ENCODE measurements at regions not wholly inside any gene's neighbourhood (a gene's known extent, or its start where the extent isn't known, plus 50 kb on each side); places are given as distances from the start of the nearest gene placed in this dataset.

DNA sequence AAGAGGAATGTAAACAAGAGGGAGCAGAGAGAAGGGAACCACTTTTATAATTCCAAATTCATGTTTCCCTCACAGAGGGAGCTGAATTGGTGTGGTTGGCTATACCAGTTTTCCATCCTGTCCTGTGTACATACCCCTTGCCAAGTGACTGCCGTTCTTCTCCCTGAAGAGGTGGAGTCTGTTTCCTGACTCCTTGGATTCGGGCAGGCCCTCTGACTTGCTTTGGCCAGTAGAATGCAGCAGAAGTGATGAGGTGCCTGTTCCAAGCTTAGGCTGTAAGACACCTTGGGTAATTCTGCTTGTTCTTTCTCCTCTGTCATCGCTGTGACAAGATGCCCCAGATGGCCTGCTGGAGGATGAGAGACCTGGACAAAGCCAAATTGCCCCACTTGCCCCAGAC lies 124.7 kb downstream of the UCHL1 start:
- H2AFZ ChIP-seq (ENCODE audit: low read depth, low read length, severe bottlenecking): no peak overlapping the region
- no peak overlapping the region for H3K27ac ChIP-seq (ENCODE audit: low read depth, low read length)
- H3K36me3 ChIP-seq (ENCODE audit: low read length): no peaks in the 10 kb centered on the region
- no peak overlapping the region for H3K4me3 ChIP-seq (ENCODE audit: insufficient read depth, low read length, poor library complexity, severe bottlenecking)
- H3F3A ChIP-seq (ENCODE audit: insufficient read depth): no peaks in the 10 kb centered on the region
- H3K79me2 ChIP-seq (ENCODE audit: insufficient read depth, low read length): no peaks in the 10 kb centered on the region
- H3K9me3 ChIP-seq (ENCODE audit: insufficient read depth, low read length): no peaks in the 10 kb centered on the region
- no peaks in the 10 kb centered on the region for H4K20me1 ChIP-seq (ENCODE audit: low read depth, low read length)
- TF ChIP-seq EZH2phosphoT487 (conservative IDR thresholded peaks at IDR 0.05; ENCODE audit: low read length): no peak
- TF ChIP-seq, protein P1, sequence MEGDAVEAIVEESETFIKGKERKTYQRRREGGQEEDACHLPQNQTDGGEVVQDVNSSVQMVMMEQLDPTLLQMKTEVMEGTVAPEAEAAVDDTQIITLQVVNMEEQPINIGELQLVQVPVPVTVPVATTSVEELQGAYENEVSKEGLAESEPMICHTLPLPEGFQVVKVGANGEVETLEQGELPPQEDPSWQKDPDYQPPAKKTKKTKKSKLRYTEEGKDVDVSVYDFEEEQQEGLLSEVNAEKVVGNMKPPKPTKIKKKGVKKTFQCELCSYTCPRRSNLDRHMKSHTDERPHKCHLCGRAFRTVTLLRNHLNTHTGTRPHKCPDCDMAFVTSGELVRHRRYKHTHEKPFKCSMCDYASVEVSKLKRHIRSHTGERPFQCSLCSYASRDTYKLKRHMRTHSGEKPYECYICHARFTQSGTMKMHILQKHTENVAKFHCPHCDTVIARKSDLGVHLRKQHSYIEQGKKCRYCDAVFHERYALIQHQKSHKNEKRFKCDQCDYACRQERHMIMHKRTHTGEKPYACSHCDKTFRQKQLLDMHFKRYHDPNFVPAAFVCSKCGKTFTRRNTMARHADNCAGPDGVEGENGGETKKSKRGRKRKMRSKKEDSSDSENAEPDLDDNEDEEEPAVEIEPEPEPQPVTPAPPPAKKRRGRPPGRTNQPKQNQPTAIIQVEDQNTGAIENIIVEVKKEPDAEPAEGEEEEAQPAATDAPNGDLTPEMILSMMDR (IDR thresholded peaks at IDR 0.05; ENCODE audit: insufficient read depth, low read length, poor library complexity, severe bottlenecking): no peak
- H3K9ac ChIP-seq (ENCODE audit: low read length): no peak overlapping the region
- H3K4me2 ChIP-seq (ENCODE audit: low read depth, low read length, poor library complexity, severe bottlenecking): no peak overlapping the region
- H3K9me2 ChIP-seq (replicated peaks; ENCODE audit: insufficient read depth, low read length): no peaks in the 10 kb centered on the region
- H3K27me3 ChIP-seq (ENCODE audit: low read length): no peaks in the 10 kb centered on the region

DNA sequence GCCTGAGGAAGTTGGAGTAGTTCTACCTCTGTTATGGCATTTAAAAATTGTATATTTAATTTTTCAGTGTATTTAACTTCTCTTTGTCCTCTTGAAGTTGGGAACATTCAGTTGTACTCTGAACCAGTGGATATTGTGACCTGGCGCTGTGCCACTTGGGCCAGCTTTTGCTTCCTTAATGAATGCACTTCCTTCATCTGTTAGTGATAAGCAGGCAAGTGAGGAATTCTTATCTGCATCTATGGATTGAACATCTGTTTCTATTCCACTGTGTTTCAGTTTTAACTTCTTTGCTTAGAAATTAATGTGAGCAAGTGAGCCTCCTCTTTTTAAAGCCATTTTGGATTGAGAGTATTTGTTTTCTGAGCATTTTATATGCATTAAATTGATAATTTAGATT lies 128.3 kb downstream of the UCHL1 start:
- TF ChIP-seq, protein P1 (IDR thresholded peaks at IDR 0.05; ENCODE audit: insufficient read depth, low read length, poor library complexity, severe bottlenecking): no peak
- TF ChIP-seq EZH2phosphoT487 (conservative IDR thresholded peaks at IDR 0.05; ENCODE audit: low read length): no peak
- Histone ChIP-seq H3K36me3 (ENCODE audit: low read length) (no peaks in the 10 kb centered on the region), H3K27ac (ENCODE audit: low read depth, low read length) (no peak overlapping the region), H2AFZ (ENCODE audit: low read depth, low read length, severe bottlenecking) (no peak overlapping the region), H4K20me1 (ENCODE audit: low read depth, low read length) (no peaks in the 10 kb centered on the region), H3K4me2 (ENCODE audit: low read depth, low read length, poor library complexity, severe bottlenecking) (no peak overlapping the region), H3K27me3 (ENCODE audit: low read length) (no peaks in the 10 kb centered on the region), H3K9me2 (replicated peaks; ENCODE audit: insufficient read depth, low read length) (no peaks in the 10 kb centered on the region), H3K9ac (ENCODE audit: low read length) (no peak overlapping the region), H3K9me3 (ENCODE audit: insufficient read depth, low read length) (no peaks in the 10 kb centered on the region), H3K4me3 (ENCODE audit: insufficient read depth, low read length, poor library complexity, severe bottlenecking) (no peak overlapping the region), H3F3A (ENCODE audit: insufficient read depth) (no peaks in the 10 kb centered on the region), H3K79me2 (ENCODE audit: insufficient read depth, low read length) (no peaks in the 10 kb centered on the region)

DNA sequence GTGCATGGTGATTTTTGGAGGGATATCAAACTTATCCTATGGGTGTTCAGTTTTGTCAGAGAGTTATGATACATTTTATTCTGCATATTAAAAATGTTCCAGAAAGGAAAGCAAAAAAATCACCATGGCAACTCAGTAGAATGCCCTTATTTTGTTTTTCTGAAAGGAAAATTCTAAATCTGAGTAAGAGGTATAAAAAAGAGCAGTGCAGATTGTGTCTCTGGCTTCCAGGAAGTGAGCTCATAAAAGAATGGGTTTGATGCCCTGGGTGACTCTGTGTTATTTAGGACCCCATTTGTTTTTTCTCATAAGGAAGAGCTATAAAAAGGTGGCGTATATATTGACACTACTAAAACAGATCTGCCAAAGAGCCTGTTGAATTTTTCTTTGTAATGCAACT lies 128.8 kb downstream of the UCHL1 start:
- Histone ChIP-seq H4K20me1 (ENCODE audit: low read depth, low read length) (no peaks in the 10 kb centered on the region), H3K27me3 (ENCODE audit: low read length) (no peaks in the 10 kb centered on the region), H3K4me3 (ENCODE audit: insufficient read depth, low read length, poor library complexity, severe bottlenecking) (no peak overlapping the region), H3K9me2 (replicated peaks; ENCODE audit: insufficient read depth, low read length) (no peaks in the 10 kb centered on the region), H2AFZ (ENCODE audit: low read depth, low read length, severe bottlenecking) (no peak overlapping the region), H3K4me2 (ENCODE audit: low read depth, low read length, poor library complexity, severe bottlenecking) (no peak overlapping the region), H3K36me3 (ENCODE audit: low read length) (no peaks in the 10 kb centered on the region), H3K79me2 (ENCODE audit: insufficient read depth, low read length) (no peaks in the 10 kb centered on the region), H3K9ac (ENCODE audit: low read length) (no peak overlapping the region), H3K9me3 (ENCODE audit: insufficient read depth, low read length) (no peaks in the 10 kb centered on the region), H3K27ac (ENCODE audit: low read depth, low read length) (no peak overlapping the region), H3F3A (ENCODE audit: insufficient read depth) (no peaks in the 10 kb centered on the region)
- no peak for TF ChIP-seq EZH2phosphoT487 (conservative IDR thresholded peaks at IDR 0.05; ENCODE audit: low read length)
- TF ChIP-seq, protein P1 (IDR thresholded peaks at IDR 0.05; ENCODE audit: insufficient read depth, low read length, poor library complexity, severe bottlenecking): no peak
